Caco-2 (cell line): ENCODE measurements at regions not wholly inside any gene's neighbourhood (a gene's known extent, or its start where the extent isn't known, plus 50 kb on each side); places are given as distances from the start of the nearest gene placed in this dataset.

Experiments used
- BruUV-seq: library from RNA; stranded (reverse); fragments of 400-500 nt; replicated peaks from 2 replicates; lab custom pipeline; 2021; lab: Mats Ljungman, UMichigan
- CTCF ChIA-PET: fragments of 300-600 bp; sonication (Branson Sonifier 250); formaldehyde crosslinking; loops from one replicate; lab custom pipeline; 2022; ENCODE audit warnings: antibody characterized with exemption; lab: Charles Lee
- POLR2A ChIA-PET: fragments of 300-600 bp; sonication (Branson Sonifier 250); formaldehyde crosslinking; loops from one replicate; lab custom pipeline; 2022; ENCODE audit warnings: antibody characterized with exemption; lab: Charles Lee
- DNase-seq, 2 experiments: peaks; one replicate each; pipeline versions ENCODE4 v3.0.0 to v3.0.0-alpha.2; 2020 to 2022
- H3K27me3 ChIP-seq: replicated peaks from 2 replicates; pipeline ENCODE4 v1.6.0; 2011; ENCODE audit warnings: low read length; ENCODE audit not compliant: control insufficient read depth, insufficient read depth
- H3K36me3 ChIP-seq: 2 replicates; pipeline ENCODE4 v1.5.1; 2011; ENCODE audit warnings: low read length; ENCODE audit not compliant: control insufficient read depth, insufficient read depth
- H3K4me1 ChIP-seq: fragments of 250-450 bp; sonication (Bioruptor Pico); 2 replicates; pipeline ENCODE4 v1.5.1; 2020; ENCODE audit warnings: mild to moderate bottlenecking
- H3K4me3 ChIP-seq: 2 replicates; pipeline ENCODE4 v1.5.1; 2011; ENCODE audit warnings: low read depth, mild to moderate bottlenecking, control low read depth, low read length
- H3K9me3 ChIP-seq: fragments of 250-450 bp; sonication (Bioruptor Pico); 2 replicates; pipeline ENCODE4 v1.5.1; 2020; ENCODE audit warnings: mild to moderate bottlenecking, moderate library complexity
- H3K27ac Mint-ChIP-seq: one replicate; pipeline ENCODE4 v1.8.0; 2022; ENCODE audit warnings: mixed read lengths; ENCODE audit not compliant: unreplicated experiment
- H3K27me3 Mint-ChIP-seq: one replicate; pipeline ENCODE4 v1.8.0; 2022; ENCODE audit warnings: mixed read lengths; ENCODE audit not compliant: insufficient read depth, unreplicated experiment
- H3K36me3 Mint-ChIP-seq: one replicate; pipeline ENCODE4 v1.8.0; 2022; ENCODE audit warnings: mild to moderate bottlenecking, mixed read lengths; ENCODE audit not compliant: insufficient read depth, unreplicated experiment
- H3K4me1 Mint-ChIP-seq: one replicate; pipeline ENCODE4 v1.8.0; 2022; ENCODE audit warnings: low read depth, mixed read lengths; ENCODE audit not compliant: unreplicated experiment
- H3K4me3 Mint-ChIP-seq: one replicate; pipeline ENCODE4 v1.8.0; 2022; ENCODE audit warnings: mild to moderate bottlenecking, moderate library complexity, mixed read lengths; ENCODE audit not compliant: unreplicated experiment
- H3K9me3 Mint-ChIP-seq: one replicate; pipeline ENCODE4 v1.8.0; 2022; ENCODE audit warnings: mixed read lengths; ENCODE audit not compliant: unreplicated experiment
- CTCF ChIP-seq, 2 experiments: fragments of 200-600 bp in 1 of 2; IDR thresholded peaks; 1 replicate in 1 of 2; 2 replicates in 1 of 2; pipeline versions ENCODE4 v1.5.1 to v1.8.0; 2011 to 2022; ENCODE audit warnings: antibody characterized with exemption in 1 of 2, control low read depth in 1 of 2, inconsistent platforms in 1 of 2, low read depth in 1 of 2, low read length in 1 of 2, mild to moderate bottlenecking in 1 of 2, moderate library complexity in 1 of 2; ENCODE audit not compliant: insufficient read depth in 1 of 2, severe bottlenecking in 1 of 2, unreplicated experiment in 1 of 2
- intact Hi-C: fragments of 100-400 bp; cut with micrococcal nuclease; formaldehyde crosslinking; loops from one replicate; pipeline ENCODE4 v1.10.0; 2022; ENCODE audit not compliant: unreplicated experiment

GRCh38 chr6:86045038-86045437, 402.4 kb upstream of the SYNCRIP start:
- Histone ChIP-seq H3K27me3 (no peaks in the 10 kb centered on the region), H3K36me3 (no peaks in the 10 kb centered on the region), H3K4me1 (no peaks in the 10 kb centered on the region), H3K9me3 (no peaks in the 10 kb centered on the region), H3K4me3 (no peak overlapping the region)
- no peak for TF ChIP-seq CTCF (IDR thresholded peaks at IDR 0.05; ENCODE audit: insufficient read depth in 1 of 2, low read depth in 1 of 2, low read length in 1 of 2, severe bottlenecking in 1 of 2, unreplicated experiment in 1 of 2)
- intact Hi-C loops, result no loop called here
- ChIA-PET POLR2A (no interaction called here), CTCF (no interaction called here)
- no peak for DNase-seq
- H3K9me3 Mint-ChIP-seq, result no peaks in the 10 kb centered on the region
- no peaks in the 10 kb centered on the region for H3K27me3 Mint-ChIP-seq
- no TSS peak for BruUV-seq
- H3K27ac Mint-ChIP-seq, result no peak overlapping the region
- no peaks in the 10 kb centered on the region for H3K36me3 Mint-ChIP-seq
- no peak overlapping the region for H3K4me3 Mint-ChIP-seq
- H3K4me1 Mint-ChIP-seq, result no peaks in the 10 kb centered on the region

DNA sequence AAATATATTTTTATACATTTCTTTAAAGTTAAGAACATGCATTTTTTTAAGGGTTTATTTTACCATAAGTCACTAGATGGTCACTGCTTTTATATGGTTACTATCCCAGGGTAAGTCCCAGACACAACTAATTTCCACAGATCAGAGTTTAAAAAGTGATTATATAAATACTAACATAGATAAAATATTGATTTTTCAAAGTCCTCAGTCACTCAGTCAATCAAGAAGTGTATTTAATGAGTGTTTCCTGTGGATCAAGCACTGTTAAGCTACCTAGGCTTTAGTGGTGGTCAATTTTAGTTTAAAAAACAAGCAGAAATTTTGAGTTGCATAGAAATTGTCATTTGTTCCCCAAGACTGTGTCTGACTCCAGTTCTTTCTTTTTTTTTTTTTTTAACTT, 399.5 kb upstream of the SYNCRIP start:
- ChIA-PET CTCF (no interaction called here), POLR2A (interaction anchor here (0.5 kb wide), 1 partner anchor 363 kb away, joined by 3 read pairs; no protein-coding TSS in a partner anchor)
- Mint-ChIP-seq H3K27ac (no peak overlapping the region), H3K4me3 (no peak overlapping the region), H3K9me3 (no peaks in the 10 kb centered on the region), H3K4me1 (no peaks in the 10 kb centered on the region), H3K36me3 (no peaks in the 10 kb centered on the region), H3K27me3 (no peaks in the 10 kb centered on the region)
- H3K36me3 ChIP-seq, result no peaks in the 10 kb centered on the region
- H3K4me1 ChIP-seq, result no peaks in the 10 kb centered on the region
- no peaks in the 10 kb centered on the region for H3K27me3 ChIP-seq
- H3K9me3 ChIP-seq, result no peaks in the 10 kb centered on the region
- H3K4me3 ChIP-seq, result no peak overlapping the region
- DNase-seq, result no peak
- intact Hi-C loops, result no loop called here
- no TSS peak for BruUV-seq
- no peak for TF ChIP-seq CTCF (IDR thresholded peaks at IDR 0.05; ENCODE audit: insufficient read depth in 1 of 2, low read depth in 1 of 2, low read length in 1 of 2, severe bottlenecking in 1 of 2, unreplicated experiment in 1 of 2)

DNA sequence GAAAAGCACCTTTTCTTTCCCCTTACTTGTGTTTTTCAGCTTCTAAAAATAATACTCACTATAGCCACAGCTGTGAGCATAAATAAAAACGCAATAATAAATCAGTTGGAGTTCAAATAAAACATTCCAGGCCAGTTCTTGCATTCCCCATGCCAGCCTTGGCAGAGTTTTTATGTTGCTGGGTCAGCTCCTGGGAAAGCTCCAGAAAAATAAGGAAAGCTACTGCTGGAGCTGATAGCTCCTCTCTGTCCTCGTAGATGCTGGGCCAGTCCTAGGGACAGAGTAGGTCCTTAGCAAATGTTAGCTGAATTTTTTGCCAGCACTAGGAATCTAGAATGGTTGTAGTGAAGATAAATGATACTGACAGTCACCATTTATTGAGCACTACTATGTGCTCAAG, 389.0 kb upstream of the SYNCRIP start:
- no peaks in the 10 kb centered on the region for H3K36me3 Mint-ChIP-seq
- ChIA-PET CTCF (no interaction called here), POLR2A (no interaction called here)
- no peaks in the 10 kb centered on the region for H3K9me3 Mint-ChIP-seq
- no peak overlapping the region for H3K27ac Mint-ChIP-seq
- H3K36me3 ChIP-seq, result no peaks in the 10 kb centered on the region
- no peak overlapping the region for H3K4me3 ChIP-seq
- H3K4me1 ChIP-seq, result no peaks in the 10 kb centered on the region
- no peaks in the 10 kb centered on the region for H3K27me3 ChIP-seq
- H3K27me3 Mint-ChIP-seq, result no peaks in the 10 kb centered on the region
- no peak for TF ChIP-seq CTCF (IDR thresholded peaks at IDR 0.05; ENCODE audit: insufficient read depth in 1 of 2, low read depth in 1 of 2, low read length in 1 of 2, severe bottlenecking in 1 of 2, unreplicated experiment in 1 of 2)
- DNase-seq, result no peak
- BruUV-seq, result no TSS peak
- H3K4me1 Mint-ChIP-seq, result no peaks in the 10 kb centered on the region
- intact Hi-C loops, result no loop called here
- no peak overlapping the region for H3K4me3 Mint-ChIP-seq
- no peaks in the 10 kb centered on the region for H3K9me3 ChIP-seq
